Stomach (tissue), 8 donors: ENCODE measurements at regions not wholly inside any gene's neighbourhood (a gene's known extent, or its start where the extent isn't known, plus 50 kb on each side); places are given as distances from the start of the nearest gene placed in this dataset.

Source experiments
- DNase-seq, 2 donors: peaks; one replicate each; pipeline versions ENCODE4 v3.0.0 to v3.0.0-alpha.2; 2013 to 2019
- H3K27ac ChIP-seq, 5 donors: fragments of 200-600 bp in 4 of 5; sonication (generic) in 4 of 5; one replicate each; pipeline ENCODE4 v1.5.1; 2013 to 2019; ENCODE audit warnings: mild to moderate bottlenecking in 1 of 5, moderate library complexity in 1 of 5
- H3K27me3 ChIP-seq, 3 donors: fragments of 200-600 bp; sonication (generic); one replicate each; pipeline ENCODE4 v1.5.1; 2017 to 2019; ENCODE audit warnings: mixed run types in 1 of 3
- H3K36me3 ChIP-seq, 4 donors: fragments of 200-600 bp; sonication (generic); 1 replicate in 3 of 4; 2 replicates in 1 of 4; pipeline ENCODE4 v1.5.1; 2016 to 2019
- H3K4me1 ChIP-seq, 4 donors: fragments of 200-600 bp; sonication (generic); one replicate each; pipeline ENCODE4 v1.5.1; 2016 to 2019
- H3K4me3 ChIP-seq, 4 donors: fragments of 200-600 bp; sonication (generic) in 3 of 4; one replicate each; pipeline ENCODE4 v1.5.1; 2016 to 2019; ENCODE audit warnings: mild to moderate bottlenecking in 1 of 4
- H3K9me3 ChIP-seq, 4 donors: fragments of 200-600 bp; sonication (generic); one replicate each; pipeline ENCODE4 v1.5.1; 2016 to 2019
- EP300 ChIP-seq: sonication (generic); formaldehyde crosslinking; IDR thresholded peaks from one replicate; pipeline ENCODE4 v1.6.1; 2017; ENCODE audit warnings: antibody characterized with exemption
- POLR2A ChIP-seq, 4 donors: fragments of 450-650 bp; IDR thresholded peaks; one replicate each; pipeline ENCODE4 v1.6.1; 2016; ENCODE audit warnings: antibody characterized with exemption in 4 of 4, control low read depth in 2 of 4, mild to moderate bottlenecking in 1 of 4, moderate library complexity in 1 of 4
- POLR2AphosphoS5 ChIP-seq, 3 donors: sonication (generic); formaldehyde crosslinking; IDR thresholded peaks; one replicate each; pipeline ENCODE4 v1.6.1; 2016; ENCODE audit warnings: antibody characterized with exemption in 3 of 3
- WGBS, 5 donors: extraction: QIAGEN DNeasy Blood & Tissue Kit in 3 of 5; methylation state at CpG; one replicate each; pipeline versions ENCODE4 v1.1.5 to v1.1.7; 2013 to 2018; 5-methylcytosine and 5-hydroxymethylcytosine counted together
- intact Hi-C: fragments of 100-400 bp; cut with DNase I; formaldehyde crosslinking; loops from one replicate; pipeline ENCODE4 v1.15.1; 2023; ENCODE audit warnings: low total_unique reads
- TF ChIP-seq, protein P1 (sequence below), 7 experiments: fragments of 450-650 bp in 4 of 7; fragments of 200-600 bp in 3 of 7; sonication (generic) in 3 of 7; IDR thresholded peaks; one replicate each; pipeline ENCODE4 v1.5.1; 2016 to 2019; ENCODE audit warnings: antibody characterized with exemption in 7 of 7, control low read depth in 2 of 7, mild to moderate bottlenecking in 1 of 7
- donor health status: healthy with polysubstance abuse.
- donor health status: Bipolar disorder and iron deficiency.
- donor health status: healthy.

DNA sequence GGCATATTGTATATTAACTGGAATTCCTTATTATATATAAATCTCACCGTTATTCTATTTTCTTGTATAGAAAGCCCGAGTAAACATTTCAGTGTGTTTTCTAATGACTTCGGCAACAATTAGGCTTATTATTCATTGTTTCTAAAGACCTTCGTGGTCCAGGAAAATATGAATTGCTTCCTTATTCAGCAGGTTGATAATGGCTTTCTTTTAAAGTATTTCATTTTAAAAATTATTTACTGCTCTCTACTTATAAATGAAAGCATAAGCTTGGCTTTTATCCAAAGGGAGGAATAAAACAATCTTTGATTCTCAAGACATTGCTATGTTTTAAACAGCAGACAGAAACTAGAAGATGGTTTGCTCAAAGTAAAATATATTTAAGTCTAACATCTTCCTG lies 198.4 kb upstream of the RGS18 start:
- DNase-seq, result no peak
- Histone ChIP-seq H3K4me3 (no peak overlapping the region), H3K9me3 (no peaks in the 10 kb centered on the region), H3K4me1 (no peaks in the 10 kb centered on the region), H3K36me3 (no peaks in the 10 kb centered on the region), H3K27me3 (no peaks in the 10 kb centered on the region), H3K27ac (no peak overlapping the region)
- 69 to 78% (median 73%) methylated on average over 4 of the region's 4 CpGs for WGBS, 5 donors
- intact Hi-C loops, result no loop called here
- TF ChIP-seq POLR2A (IDR thresholded peaks at IDR 0.05) (no peak), POLR2AphosphoS5 (IDR thresholded peaks at IDR 0.05) (no peak), EP300 (no peak)
- TF ChIP-seq, protein P1, sequence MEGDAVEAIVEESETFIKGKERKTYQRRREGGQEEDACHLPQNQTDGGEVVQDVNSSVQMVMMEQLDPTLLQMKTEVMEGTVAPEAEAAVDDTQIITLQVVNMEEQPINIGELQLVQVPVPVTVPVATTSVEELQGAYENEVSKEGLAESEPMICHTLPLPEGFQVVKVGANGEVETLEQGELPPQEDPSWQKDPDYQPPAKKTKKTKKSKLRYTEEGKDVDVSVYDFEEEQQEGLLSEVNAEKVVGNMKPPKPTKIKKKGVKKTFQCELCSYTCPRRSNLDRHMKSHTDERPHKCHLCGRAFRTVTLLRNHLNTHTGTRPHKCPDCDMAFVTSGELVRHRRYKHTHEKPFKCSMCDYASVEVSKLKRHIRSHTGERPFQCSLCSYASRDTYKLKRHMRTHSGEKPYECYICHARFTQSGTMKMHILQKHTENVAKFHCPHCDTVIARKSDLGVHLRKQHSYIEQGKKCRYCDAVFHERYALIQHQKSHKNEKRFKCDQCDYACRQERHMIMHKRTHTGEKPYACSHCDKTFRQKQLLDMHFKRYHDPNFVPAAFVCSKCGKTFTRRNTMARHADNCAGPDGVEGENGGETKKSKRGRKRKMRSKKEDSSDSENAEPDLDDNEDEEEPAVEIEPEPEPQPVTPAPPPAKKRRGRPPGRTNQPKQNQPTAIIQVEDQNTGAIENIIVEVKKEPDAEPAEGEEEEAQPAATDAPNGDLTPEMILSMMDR (IDR thresholded peaks at IDR 0.05), result no peak

DNA sequence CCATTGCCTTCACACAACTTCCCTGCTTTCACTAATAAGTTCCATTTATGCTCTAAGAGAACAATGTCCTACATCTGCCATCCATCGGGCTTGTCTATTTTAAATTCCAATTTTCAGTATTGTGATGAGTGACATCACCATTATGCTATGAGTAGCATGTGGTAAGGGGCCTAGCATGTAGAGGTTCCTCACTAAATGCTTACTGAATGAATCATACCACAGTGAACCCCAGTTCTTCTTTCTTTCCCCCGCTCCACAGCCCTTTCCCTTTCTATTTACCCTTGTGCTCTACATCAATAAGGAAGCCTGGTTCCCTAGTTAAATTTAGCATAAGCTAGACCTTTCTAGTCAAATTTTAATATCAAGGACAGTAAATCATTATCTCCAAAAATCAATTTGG lies 195.0 kb upstream of the RGS18 start:
- H3K4me1 ChIP-seq, result no peaks in the 10 kb centered on the region
- intact Hi-C loops, result no loop called here
- no peak overlapping the region for H3K4me3 ChIP-seq
- no peak for TF ChIP-seq POLR2AphosphoS5 (IDR thresholded peaks at IDR 0.05)
- TF ChIP-seq EP300, result no peak
- TF ChIP-seq, protein P1 (IDR thresholded peaks at IDR 0.05), result no peak
- no peak overlapping the region for H3K27ac ChIP-seq
- 85 to 89% (median 87%) methylated on average over 2 of the region's 2 CpGs for WGBS, 5 donors
- no peak for DNase-seq
- no peaks in the 10 kb centered on the region for H3K27me3 ChIP-seq
- no peaks in the 10 kb centered on the region for H3K36me3 ChIP-seq
- no peaks in the 10 kb centered on the region for H3K9me3 ChIP-seq

GRCh38 chr1:191963781-191964455 lies 194.3 kb upstream of the RGS18 start:
- intact Hi-C loops, result no loop called here
- H3K4me1 ChIP-seq, result no peaks in the 10 kb centered on the region
- peak in 1 of 2 donors; percentile 6 for DNase-seq
- H3K27ac ChIP-seq, result no peak overlapping the region
- no peaks in the 10 kb centered on the region for H3K9me3 ChIP-seq
- WGBS, 5 donors, result 31 to 56% (median 49%) methylated on average over 3 of the region's 3 CpGs
- H3K36me3 ChIP-seq, result no peaks in the 10 kb centered on the region
- no peak overlapping the region for H3K4me3 ChIP-seq
- TF ChIP-seq, protein P1 (IDR thresholded peaks at IDR 0.05), result no peak
- TF ChIP-seq POLR2A (IDR thresholded peaks at IDR 0.05), result no peak
- TF ChIP-seq EP300, result no peak
- no peak for TF ChIP-seq POLR2AphosphoS5 (IDR thresholded peaks at IDR 0.05)
- no peaks in the 10 kb centered on the region for H3K27me3 ChIP-seq

- no peaks in the 10 kb centered on the region for H3K36me3 ChIP-seq
- DNase-seq, result no peak
- peaks cover 0 to 9% (median 0%) of the 10 kb centered on the region in 4 donors for H3K9me3 ChIP-seq
- intact Hi-C loops, result no loop called here
- WGBS, 5 donors, result 83 to 90% (median 85%) methylated on average over 5 of the region's 5 CpGs
- H3K4me3 ChIP-seq, result no peak overlapping the region
- no peaks in the 10 kb centered on the region for H3K4me1 ChIP-seq
- no peak for TF ChIP-seq POLR2A (IDR thresholded peaks at IDR 0.05)
- no peak for TF ChIP-seq POLR2AphosphoS5 (IDR thresholded peaks at IDR 0.05)
- TF ChIP-seq, protein P1 (IDR thresholded peaks at IDR 0.05), result no peak
- TF ChIP-seq EP300, result no peak
- H3K27ac ChIP-seq, result no peak overlapping the region
- no peaks in the 10 kb centered on the region for H3K27me3 ChIP-seq
Measured at GRCh38 chr1:191969290-191969689, 189.0 kb upstream of the RGS18 start.
